D721Med (cell line): ENCODE measurements at regions not wholly inside any gene's neighbourhood (a gene's known extent, or its start where the extent isn't known, plus 50 kb on each side); places are given as distances from the start of the nearest gene placed in this dataset.

Source experiments
- DNase-seq: peaks from one replicate; pipeline ENCODE4 v3.0.0; 2011; ENCODE audit warnings: low spot score; ENCODE audit not compliant: insufficient read length
- FAIRE-seq: peaks from 2 replicates; lab custom pipeline; 2011; peaks lifted over from hg19 to GRCh38; lab: Jason Lieb, UNC
- CTCF ChIP-seq: IDR thresholded peaks from 2 replicates; pipeline ENCODE4 v1.5.1; 2012; ENCODE audit warnings: mild to moderate bottlenecking, control low read depth; ENCODE audit not compliant: insufficient read depth; ENCODE audit errors: missing control alignments

- FAIRE-seq, result no peak
- TF ChIP-seq CTCF, result no peak
- DNase-seq, result no peak
These were observed 1218.1 kb upstream of the MAP3K7 start for GRCh38 chr6:91804981-91805380.

DNA sequence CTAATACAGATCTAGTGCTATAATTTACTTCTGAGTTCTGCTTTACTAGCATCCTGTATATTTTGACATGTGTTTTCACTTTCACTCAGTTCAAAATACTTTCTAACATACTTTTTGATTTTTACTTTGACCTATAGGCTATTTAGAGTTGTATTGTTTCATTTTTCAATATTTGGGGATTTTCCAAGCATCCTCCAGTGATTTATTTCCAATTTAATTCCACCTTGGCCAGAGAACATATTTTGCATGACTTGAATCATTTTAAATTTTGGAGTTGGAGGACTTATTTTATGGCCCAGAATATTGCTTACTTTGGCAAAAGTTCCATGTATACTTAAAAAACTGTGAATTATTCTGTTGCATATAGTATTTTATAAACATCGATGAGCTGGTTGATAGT, 1215.6 kb upstream of the MAP3K7 start:
- FAIRE-seq (no peak), DNase-seq (no peak)
- TF ChIP-seq CTCF, result no peak

GRCh38 chr6:91796603-91797002, 1209.7 kb upstream of the MAP3K7 start:
- TF ChIP-seq CTCF, result no peak
- no peak for DNase-seq

DNA sequence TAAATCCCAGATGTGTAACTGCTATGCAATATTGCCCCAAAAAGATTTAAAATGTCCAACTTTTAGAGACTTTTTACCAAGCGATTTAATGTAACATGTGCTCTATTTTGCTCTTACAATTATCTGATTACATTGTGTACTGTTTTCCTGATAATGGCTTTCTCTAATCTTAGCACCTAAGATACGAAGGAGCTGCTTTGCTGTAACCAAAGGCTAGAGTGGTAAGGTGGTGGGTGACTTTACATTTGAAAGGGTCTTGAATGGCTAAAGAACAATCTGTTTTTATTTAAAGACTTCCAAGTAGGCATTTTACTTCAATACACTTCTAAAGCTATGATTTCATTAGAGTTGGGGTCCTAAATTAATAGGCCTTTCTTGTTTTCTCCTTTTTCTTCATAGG, 1201.6 kb upstream of the MAP3K7 start:
- no peak for FAIRE-seq
- TF ChIP-seq CTCF, result no peak
- DNase-seq, result no peak

More at GRCh38 chr6:91796603-91797002, 1209.7 kb upstream of the MAP3K7 start:
- FAIRE-seq, result no peak

GRCh38 chr6:91786474-91787184, 1199.8 kb upstream of the MAP3K7 start:
- DNase-seq (no peak), FAIRE-seq (no peak)
- no peak for TF ChIP-seq CTCF

DNA sequence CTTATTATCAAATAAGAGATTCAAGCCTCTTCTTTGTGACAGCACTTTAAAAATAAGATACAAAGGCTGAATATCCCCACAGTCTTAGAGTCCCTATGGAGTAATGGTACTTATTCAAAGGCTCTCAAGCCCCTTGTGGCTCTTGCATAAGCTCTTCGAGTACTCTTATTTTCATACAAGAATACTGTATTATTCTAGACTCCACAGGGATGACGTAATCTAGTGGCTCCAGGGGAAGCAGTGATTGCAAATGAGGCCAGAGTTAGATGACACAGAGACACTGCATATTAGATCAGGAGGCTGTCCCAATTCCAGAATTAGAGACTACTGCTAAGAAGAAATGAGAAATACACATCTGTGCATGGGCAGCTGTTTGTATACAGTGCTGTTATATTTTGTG, 1195.9 kb upstream of the MAP3K7 start:
- no peak for FAIRE-seq
- DNase-seq, result no peak
- no peak for TF ChIP-seq CTCF

DNA sequence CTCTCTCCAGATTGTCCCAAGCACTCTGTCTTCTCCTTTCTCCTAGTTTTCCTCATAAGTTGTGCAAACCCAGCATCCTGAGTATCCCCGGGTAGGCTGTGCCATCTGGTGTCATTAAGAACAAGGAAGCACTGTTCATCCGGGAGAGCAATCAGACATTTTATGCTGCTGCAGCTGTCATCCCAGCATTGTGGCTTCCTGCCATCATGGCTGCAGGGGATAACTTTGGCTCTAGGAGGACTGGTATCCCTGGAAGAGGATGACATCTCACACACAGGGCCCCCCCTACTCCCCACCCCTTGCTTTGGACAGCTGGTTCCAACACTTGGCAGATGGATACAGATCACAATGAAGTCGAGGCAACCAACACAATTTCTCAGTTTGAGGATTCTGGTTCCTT, 1195.1 kb upstream of the MAP3K7 start:
- no peak for FAIRE-seq
- no peak for DNase-seq
- TF ChIP-seq CTCF, result peak; percentile 28
